ENCODE measurements at regions not wholly inside any gene's neighbourhood (a gene's known extent, or its start where the extent isn't known, plus 50 kb on each side); places are given as distances from the start of the nearest gene placed in this dataset.

DNA sequence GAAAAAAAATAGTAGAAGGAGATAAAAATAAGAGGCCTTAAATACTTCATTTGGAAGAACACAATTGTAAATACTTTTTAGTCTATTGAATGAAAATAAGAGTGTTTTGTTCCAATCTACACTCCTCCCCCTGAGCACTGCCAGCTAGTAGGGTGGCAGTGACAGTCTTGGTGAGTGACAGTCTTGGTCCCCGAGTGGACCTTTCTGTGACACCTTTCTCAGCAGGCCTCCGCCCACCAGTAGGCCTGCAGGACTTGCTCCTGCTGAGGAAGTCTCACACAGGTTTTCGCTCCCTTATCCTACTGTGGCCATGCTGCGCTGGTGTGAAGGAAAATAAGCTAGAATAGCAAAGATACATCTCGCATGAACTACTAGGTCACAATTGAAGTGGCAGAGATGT, 666.8 kb downstream of the NR4A2 start:
- H3K27ac Mint-ChIP-seq: no peak overlapping the region
- Histone ChIP-seq H3K36me3 (ENCODE audit: insufficient read depth) (no peaks in the 10 kb centered on the region), H3K27ac (ENCODE audit: low read depth) (no peak overlapping the region), H3K4me1 (ENCODE audit: insufficient read depth) (no peaks in the 10 kb centered on the region), H3K27me3 (ENCODE audit: insufficient read depth) (no peaks in the 10 kb centered on the region), H3F3A (replicated peaks; ENCODE audit: low read depth) (no peaks in the 10 kb centered on the region), H3K9me2 (ENCODE audit: insufficient read depth) (no peaks in the 10 kb centered on the region), H4K20me1 (replicated peaks; ENCODE audit: insufficient read depth) (no peaks in the 10 kb centered on the region), H3K79me2 (replicated peaks; ENCODE audit: insufficient read depth) (no peaks in the 10 kb centered on the region), H2AFZ (no peak overlapping the region), H3K4me2 (no peak overlapping the region), H3K4me3 (no peak overlapping the region)
- no peak overlapping the region for H3K4me3 Mint-ChIP-seq
- H3K4me1 Mint-ChIP-seq: no peaks in the 10 kb centered on the region
- TF ChIP-seq ZNF114 (CRISPR knock-in tag; IDR thresholded peaks at IDR 0.05) (no peak), CREB1 (CRISPR knock-in tag; IDR thresholded peaks at IDR 0.05; ENCODE audit: low read depth) (no peak), JUNB (IDR thresholded peaks at IDR 0.05; ENCODE audit: unreplicated experiment) (no peak), STAT1 (IDR thresholded peaks at IDR 0.05; ENCODE audit: unreplicated experiment) (no peak), EZH2 (IDR thresholded peaks at IDR 0.05; ENCODE audit: low read depth, unreplicated experiment) (no peak), POLR2AphosphoS5 (IDR thresholded peaks at IDR 0.05; ENCODE audit: low read depth) (no peak), EZH2phosphoT487 (IDR thresholded peaks at IDR 0.05; ENCODE audit: unreplicated experiment) (no peak), NANOG (IDR thresholded peaks at IDR 0.05; ENCODE audit: borderline replicate concordance) (no peak), ZNF331 (CRISPR knock-in tag; IDR thresholded peaks at IDR 0.05; ENCODE audit: low read depth) (no peak)
- TF ChIP-seq, protein P1, sequence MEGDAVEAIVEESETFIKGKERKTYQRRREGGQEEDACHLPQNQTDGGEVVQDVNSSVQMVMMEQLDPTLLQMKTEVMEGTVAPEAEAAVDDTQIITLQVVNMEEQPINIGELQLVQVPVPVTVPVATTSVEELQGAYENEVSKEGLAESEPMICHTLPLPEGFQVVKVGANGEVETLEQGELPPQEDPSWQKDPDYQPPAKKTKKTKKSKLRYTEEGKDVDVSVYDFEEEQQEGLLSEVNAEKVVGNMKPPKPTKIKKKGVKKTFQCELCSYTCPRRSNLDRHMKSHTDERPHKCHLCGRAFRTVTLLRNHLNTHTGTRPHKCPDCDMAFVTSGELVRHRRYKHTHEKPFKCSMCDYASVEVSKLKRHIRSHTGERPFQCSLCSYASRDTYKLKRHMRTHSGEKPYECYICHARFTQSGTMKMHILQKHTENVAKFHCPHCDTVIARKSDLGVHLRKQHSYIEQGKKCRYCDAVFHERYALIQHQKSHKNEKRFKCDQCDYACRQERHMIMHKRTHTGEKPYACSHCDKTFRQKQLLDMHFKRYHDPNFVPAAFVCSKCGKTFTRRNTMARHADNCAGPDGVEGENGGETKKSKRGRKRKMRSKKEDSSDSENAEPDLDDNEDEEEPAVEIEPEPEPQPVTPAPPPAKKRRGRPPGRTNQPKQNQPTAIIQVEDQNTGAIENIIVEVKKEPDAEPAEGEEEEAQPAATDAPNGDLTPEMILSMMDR (conservative IDR thresholded peaks at IDR 0.05; ENCODE audit: low read depth in 2 of 2): no peak
- TF ChIP-seq, protein P2, sequence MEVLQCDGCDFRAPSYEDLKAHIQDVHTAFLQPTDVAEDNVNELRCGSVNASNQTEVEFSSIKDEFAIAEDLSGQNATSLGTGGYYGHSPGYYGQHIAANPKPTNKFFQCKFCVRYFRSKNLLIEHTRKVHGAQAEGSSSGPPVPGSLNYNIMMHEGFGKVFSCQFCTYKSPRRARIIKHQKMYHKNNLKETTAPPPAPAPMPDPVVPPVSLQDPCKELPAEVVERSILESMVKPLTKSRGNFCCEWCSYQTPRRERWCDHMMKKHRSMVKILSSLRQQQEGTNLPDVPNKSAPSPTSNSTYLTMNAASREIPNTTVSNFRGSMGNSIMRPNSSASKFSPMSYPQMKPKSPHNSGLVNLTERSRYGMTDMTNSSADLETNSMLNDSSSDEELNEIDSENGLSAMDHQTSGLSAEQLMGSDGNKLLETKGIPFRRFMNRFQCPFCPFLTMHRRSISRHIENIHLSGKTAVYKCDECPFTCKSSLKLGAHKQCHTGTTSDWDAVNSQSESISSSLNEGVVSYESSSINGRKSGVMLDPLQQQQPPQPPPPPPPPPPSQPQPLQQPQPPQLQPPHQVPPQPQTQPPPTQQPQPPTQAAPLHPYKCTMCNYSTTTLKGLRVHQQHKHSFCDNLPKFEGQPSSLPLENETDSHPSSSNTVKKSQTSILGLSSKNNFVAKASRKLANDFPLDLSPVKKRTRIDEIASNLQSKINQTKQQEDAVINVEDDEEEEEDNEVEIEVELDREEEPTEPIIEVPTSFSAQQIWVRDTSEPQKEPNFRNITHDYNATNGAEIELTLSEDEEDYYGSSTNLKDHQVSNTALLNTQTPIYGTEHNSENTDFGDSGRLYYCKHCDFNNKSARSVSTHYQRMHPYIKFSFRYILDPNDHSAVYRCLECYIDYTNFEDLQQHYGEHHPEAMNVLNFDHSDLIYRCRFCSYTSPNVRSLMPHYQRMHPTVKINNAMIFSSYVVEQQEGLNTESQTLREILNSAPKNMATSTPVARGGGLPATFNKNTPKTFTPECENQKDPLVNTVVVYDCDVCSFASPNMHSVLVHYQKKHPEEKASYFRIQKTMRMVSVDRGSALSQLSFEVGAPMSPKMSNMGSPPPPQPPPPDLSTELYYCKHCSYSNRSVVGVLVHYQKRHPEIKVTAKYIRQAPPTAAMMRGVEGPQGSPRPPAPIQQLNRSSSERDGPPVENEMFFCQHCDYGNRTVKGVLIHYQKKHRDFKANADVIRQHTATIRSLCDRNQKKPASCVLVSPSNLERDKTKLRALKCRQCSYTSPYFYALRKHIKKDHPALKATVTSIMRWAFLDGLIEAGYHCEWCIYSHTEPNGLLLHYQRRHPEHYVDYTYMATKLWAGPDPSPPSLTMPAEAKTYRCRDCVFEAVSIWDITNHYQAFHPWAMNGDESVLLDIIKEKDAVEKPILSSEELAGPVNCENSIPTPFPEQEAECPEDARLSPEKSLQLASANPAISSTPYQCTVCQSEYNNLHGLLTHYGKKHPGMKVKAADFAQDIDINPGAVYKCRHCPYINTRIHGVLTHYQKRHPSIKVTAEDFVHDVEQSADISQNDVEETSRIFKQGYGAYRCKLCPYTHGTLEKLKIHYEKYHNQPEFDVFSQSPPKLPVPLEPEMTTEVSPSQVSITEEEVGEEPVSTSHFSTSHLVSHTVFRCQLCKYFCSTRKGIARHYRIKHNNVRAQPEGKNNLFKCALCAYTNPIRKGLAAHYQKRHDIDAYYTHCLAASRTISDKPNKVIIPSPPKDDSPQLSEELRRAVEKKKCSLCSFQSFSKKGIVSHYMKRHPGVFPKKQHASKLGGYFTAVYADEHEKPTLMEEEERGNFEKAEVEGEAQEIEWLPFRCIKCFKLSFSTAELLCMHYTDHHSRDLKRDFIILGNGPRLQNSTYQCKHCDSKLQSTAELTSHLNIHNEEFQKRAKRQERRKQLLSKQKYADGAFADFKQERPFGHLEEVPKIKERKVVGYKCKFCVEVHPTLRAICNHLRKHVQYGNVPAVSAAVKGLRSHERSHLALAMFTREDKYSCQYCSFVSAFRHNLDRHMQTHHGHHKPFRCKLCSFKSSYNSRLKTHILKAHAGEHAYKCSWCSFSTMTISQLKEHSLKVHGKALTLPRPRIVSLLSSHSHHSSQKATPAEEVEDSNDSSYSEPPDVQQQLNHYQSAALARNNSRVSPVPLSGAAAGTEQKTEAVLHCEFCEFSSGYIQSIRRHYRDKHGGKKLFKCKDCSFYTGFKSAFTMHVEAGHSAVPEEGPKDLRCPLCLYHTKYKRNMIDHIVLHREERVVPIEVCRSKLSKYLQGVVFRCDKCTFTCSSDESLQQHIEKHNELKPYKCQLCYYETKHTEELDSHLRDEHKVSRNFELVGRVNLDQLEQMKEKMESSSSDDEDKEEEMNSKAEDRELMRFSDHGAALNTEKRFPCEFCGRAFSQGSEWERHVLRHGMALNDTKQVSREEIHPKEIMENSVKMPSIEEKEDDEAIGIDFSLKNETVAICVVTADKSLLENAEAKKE (CRISPR knock-in tag; IDR thresholded peaks at IDR 0.05): no peak
- TF ChIP-seq, protein P3, sequence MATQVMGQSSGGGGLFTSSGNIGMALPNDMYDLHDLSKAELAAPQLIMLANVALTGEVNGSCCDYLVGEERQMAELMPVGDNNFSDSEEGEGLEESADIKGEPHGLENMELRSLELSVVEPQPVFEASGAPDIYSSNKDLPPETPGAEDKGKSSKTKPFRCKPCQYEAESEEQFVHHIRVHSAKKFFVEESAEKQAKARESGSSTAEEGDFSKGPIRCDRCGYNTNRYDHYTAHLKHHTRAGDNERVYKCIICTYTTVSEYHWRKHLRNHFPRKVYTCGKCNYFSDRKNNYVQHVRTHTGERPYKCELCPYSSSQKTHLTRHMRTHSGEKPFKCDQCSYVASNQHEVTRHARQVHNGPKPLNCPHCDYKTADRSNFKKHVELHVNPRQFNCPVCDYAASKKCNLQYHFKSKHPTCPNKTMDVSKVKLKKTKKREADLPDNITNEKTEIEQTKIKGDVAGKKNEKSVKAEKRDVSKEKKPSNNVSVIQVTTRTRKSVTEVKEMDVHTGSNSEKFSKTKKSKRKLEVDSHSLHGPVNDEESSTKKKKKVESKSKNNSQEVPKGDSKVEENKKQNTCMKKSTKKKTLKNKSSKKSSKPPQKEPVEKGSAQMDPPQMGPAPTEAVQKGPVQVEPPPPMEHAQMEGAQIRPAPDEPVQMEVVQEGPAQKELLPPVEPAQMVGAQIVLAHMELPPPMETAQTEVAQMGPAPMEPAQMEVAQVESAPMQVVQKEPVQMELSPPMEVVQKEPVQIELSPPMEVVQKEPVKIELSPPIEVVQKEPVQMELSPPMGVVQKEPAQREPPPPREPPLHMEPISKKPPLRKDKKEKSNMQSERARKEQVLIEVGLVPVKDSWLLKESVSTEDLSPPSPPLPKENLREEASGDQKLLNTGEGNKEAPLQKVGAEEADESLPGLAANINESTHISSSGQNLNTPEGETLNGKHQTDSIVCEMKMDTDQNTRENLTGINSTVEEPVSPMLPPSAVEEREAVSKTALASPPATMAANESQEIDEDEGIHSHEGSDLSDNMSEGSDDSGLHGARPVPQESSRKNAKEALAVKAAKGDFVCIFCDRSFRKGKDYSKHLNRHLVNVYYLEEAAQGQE (IDR thresholded peaks at IDR 0.05; ENCODE audit: unreplicated experiment): no peak
- TF ChIP-seq, protein P4, sequence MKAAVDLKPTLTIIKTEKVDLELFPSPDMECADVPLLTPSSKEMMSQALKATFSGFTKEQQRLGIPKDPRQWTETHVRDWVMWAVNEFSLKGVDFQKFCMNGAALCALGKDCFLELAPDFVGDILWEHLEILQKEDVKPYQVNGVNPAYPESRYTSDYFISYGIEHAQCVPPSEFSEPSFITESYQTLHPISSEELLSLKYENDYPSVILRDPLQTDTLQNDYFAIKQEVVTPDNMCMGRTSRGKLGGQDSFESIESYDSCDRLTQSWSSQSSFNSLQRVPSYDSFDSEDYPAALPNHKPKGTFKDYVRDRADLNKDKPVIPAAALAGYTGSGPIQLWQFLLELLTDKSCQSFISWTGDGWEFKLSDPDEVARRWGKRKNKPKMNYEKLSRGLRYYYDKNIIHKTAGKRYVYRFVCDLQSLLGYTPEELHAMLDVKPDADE (IDR thresholded peaks at IDR 0.05): no peak
- H3K9me3 Mint-ChIP-seq: no peaks in the 10 kb centered on the region
- ATAC-seq: no peak
- DNase-seq (ENCODE audit: low spot score): no peak
- no peaks in the 10 kb centered on the region for H3K36me3 Mint-ChIP-seq (ENCODE audit: low read depth)
- H3K27me3 Mint-ChIP-seq (ENCODE audit: insufficient read depth, low read depth, poor library complexity): no peaks in the 10 kb centered on the region

All from GM23338 (cell line).